Mesodermal cell (in vitro differentiated cells): ENCODE measurements at regions not wholly inside any gene's neighbourhood (a gene's known extent, or its start where the extent isn't known, plus 50 kb on each side); places are given as distances from the start of the nearest gene placed in this dataset.

ENCODE experiments used
- H3K27ac ChIP-seq: 2 replicates; pipeline ENCODE4 v1.7.0; 2013; ENCODE audit warnings: mild to moderate bottlenecking, low read depth, low read length, moderate library complexity; ENCODE audit not compliant: severe bottlenecking
- H3K36me3 ChIP-seq: 2 replicates; pipeline ENCODE4 v1.7.1; 2013; ENCODE audit warnings: mild to moderate bottlenecking, low read length, moderate library complexity; ENCODE audit not compliant: control insufficient read depth, insufficient read depth
- H3K4me1 ChIP-seq: one replicate; pipeline ENCODE4 v1.7.1; 2013; ENCODE audit warnings: mild to moderate bottlenecking, low read length; ENCODE audit not compliant: insufficient read depth, control insufficient read depth, poor library complexity, severe bottlenecking
- H3K4me3 ChIP-seq: 2 replicates; pipeline ENCODE4 v1.7.0; 2013; ENCODE audit warnings: low read length, control low read depth, mild to moderate bottlenecking; ENCODE audit not compliant: insufficient read depth, poor library complexity, severe bottlenecking; ENCODE audit errors: extremely low read depth
- H3K9me3 ChIP-seq: 2 replicates; pipeline ENCODE4 v1.7.1; 2013; ENCODE audit warnings: mild to moderate bottlenecking, low read length, moderate library complexity; ENCODE audit not compliant: control insufficient read depth
- WGBS, 2 experiments: methylation state at CpG; one replicate each; pipeline ENCODE4 v1.1.5; 2013; ENCODE audit warnings: missing lambda C conversion rate in 2 of 2; ENCODE audit not compliant: insufficient coverage in 2 of 2; 5-methylcytosine and 5-hydroxymethylcytosine counted together

GRCh38 chr3:151935446-151935845 is 62.0 kb downstream of the SUCNR1 start:
- no peaks in the 10 kb centered on the region for H3K36me3 ChIP-seq
- WGBS, 2 experiments: 67 to 75% methylated on average over 1 to 2 of the region's 4 CpGs
- H3K4me1 ChIP-seq: no peaks in the 10 kb centered on the region
- no peak overlapping the region for H3K4me3 ChIP-seq
- no peak overlapping the region for H3K27ac ChIP-seq
- no peaks in the 10 kb centered on the region for H3K9me3 ChIP-seq

GRCh38 chr3:151940481-151940880 is 67.0 kb downstream of the SUCNR1 start:
- WGBS, 2 experiments: no CpG with 5 or more reads among the region's 2 CpGs

DNA sequence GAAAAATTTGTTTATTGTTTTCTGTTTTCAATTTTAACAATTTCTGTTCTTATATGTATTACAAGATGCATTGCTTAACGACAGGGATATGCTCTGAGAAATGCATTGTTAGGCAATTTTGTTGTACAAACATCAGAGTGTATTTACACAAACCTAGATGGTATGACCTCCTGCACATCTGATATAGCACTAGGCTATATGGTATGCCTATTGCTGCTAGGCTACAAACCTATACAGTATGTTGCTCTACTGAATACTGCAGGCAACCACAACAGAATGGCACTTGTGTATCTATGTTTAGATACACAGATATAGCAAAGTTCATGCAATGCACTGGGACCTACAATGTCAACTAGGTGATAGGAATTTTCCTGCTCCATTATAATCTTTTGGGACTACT is 70.1 kb downstream of the SUCNR1 start:
- no peaks in the 10 kb centered on the region for H3K4me1 ChIP-seq
- no peaks in the 10 kb centered on the region for H3K36me3 ChIP-seq
- no CpG with 5 or more reads among the region's 1 CpG for WGBS, 2 experiments
- H3K4me3 ChIP-seq: no peak overlapping the region
- no peak overlapping the region for H3K27ac ChIP-seq
- H3K9me3 ChIP-seq: no peaks in the 10 kb centered on the region

More at GRCh38 chr3:151940481-151940880, 67.0 kb downstream of the SUCNR1 start:
- H3K4me3 ChIP-seq: no peak overlapping the region
- H3K9me3 ChIP-seq: no peaks in the 10 kb centered on the region
- H3K4me1 ChIP-seq: no peaks in the 10 kb centered on the region
- H3K36me3 ChIP-seq: no peaks in the 10 kb centered on the region
- H3K27ac ChIP-seq: no peak overlapping the region

DNA sequence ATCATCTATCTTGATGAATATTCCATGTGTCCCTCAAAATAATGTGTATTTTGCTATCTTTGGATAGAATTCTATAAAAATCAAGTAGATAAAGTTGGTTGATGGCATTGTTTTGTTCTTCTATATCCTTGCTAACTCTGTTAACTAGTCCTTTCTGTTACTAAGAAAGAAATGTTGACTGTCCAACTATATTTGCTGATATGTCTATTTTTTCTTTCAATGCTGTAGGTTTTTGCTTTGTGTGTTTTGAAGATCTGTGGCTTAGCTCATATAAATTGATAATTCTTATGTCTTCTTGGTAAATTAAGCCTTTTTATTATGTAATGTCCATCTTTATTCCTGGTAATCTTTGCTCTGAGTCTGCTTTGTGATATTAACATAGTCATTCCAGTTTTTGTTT is 70.9 kb downstream of the SUCNR1 start:
- H3K4me3 ChIP-seq: no peak overlapping the region
- no peak overlapping the region for H3K27ac ChIP-seq
- no peaks in the 10 kb centered on the region for H3K4me1 ChIP-seq
- no peaks in the 10 kb centered on the region for H3K36me3 ChIP-seq
- H3K9me3 ChIP-seq: no peaks in the 10 kb centered on the region

DNA sequence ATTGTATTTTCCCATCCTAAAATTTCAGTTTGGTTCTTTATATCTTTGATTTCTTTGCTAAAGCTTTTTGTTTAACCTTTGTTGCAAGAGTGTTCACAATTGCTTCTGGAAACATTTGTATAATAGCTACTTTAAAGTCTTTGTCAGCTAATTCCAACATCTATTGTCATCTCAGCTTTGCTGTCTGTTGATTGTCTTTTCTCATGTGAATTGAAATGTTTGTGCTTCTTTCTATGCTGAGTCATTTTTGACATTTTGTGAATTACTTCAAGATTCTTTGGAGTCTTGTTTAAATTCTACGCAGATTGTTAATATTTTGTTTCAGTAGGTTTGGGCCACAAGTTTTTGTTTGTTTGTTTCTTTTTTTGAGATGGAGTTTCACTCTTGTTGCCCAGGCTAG is 73.2 kb downstream of the SUCNR1 start:
- Histone ChIP-seq H3K27ac (no peak overlapping the region), H3K4me3 (no peak overlapping the region), H3K4me1 (peaks cover 4% of the 10 kb centered on the region), H3K36me3 (no peaks in the 10 kb centered on the region), H3K9me3 (no peaks in the 10 kb centered on the region)
- WGBS, 2 experiments: 86 to 100% methylated on average over 1 of the region's 1 CpG

DNA sequence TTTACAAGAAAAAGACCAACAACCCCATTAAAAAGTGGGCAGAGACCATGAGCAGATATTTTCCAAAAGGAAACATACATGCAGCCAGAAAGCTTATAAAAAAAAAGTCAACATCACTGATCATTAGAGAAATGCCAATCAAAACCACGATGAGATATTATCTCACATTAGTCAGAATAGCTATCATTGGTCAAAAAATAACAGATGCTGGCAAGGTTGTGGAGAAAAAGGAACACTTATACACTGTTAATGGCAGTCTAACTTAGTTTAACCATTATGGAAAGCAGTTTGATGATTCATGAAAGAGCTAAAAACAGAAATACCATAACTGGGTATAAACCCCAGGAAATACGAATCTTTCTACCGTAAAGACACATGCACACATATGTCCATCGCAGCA is 76.3 kb downstream of the SUCNR1 start:
- H3K27ac ChIP-seq: no peak overlapping the region
- H3K4me3 ChIP-seq: no peak overlapping the region
- no peaks in the 10 kb centered on the region for H3K36me3 ChIP-seq
- H3K9me3 ChIP-seq: no peaks in the 10 kb centered on the region
- WGBS, 2 experiments: 81 to 100% methylated on average over 3 of the region's 4 CpGs
- peaks cover 4% of the 10 kb centered on the region for H3K4me1 ChIP-seq

DNA sequence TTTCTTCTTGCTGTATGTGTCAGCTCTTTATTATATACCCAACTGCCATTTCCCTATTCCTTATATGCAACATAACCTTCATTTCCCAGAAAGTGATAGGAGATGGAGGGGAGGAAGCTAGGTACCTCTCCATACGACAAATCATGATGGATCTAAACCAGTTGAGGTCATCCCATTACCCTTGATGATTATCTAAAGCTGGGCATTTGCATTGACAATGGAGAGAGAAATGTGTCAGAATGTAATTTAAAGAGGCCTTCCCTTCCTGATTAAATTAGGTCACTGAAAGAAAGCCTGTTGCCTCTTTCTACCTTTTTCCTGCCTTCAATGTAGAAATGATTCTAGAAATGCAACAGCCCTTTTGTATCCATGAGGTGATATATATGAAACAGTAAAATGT is 81.9 kb downstream of the SUCNR1 start:
- no peaks in the 10 kb centered on the region for H3K9me3 ChIP-seq
- H3K4me3 ChIP-seq: no peak overlapping the region
- WGBS, 2 experiments: no CpG with 5 or more reads among the region's 1 CpG
- no peaks in the 10 kb centered on the region for H3K36me3 ChIP-seq
- H3K27ac ChIP-seq: no peak overlapping the region
- H3K4me1 ChIP-seq: peaks cover 4% of the 10 kb centered on the region

DNA sequence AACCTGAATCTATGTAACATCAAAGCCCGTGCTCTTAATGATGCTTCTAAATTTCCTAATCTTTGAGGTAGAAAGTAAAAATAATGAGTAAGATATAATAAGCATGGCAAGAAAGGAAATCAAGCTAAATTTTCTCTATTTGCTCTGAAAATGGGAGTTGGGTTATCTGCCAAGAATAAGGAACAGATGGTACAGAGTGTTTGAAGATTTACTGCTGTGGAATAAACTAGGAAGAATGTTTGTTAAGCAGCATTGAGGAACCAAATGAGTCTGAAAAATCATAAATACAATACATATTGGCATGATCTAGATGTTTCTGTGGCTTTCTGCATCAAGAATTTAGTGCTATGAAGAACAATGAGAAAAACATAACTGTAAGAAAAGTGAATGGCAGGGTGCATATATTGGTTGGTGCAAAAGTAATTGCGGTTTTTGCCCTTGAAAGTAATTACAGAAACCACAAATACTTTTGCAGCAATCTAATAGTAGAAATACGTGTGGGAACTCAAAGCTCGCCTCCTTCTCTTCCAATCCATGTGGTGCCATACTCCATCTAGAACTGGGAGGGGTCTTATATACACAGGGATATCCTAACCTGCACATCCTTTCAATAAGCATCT is 87.6 kb downstream of the SUCNR1 start:
- Histone ChIP-seq H3K36me3 (no peaks in the 10 kb centered on the region), H3K4me3 (no peak overlapping the region), H3K4me1 (no peaks in the 10 kb centered on the region), H3K9me3 (no peaks in the 10 kb centered on the region), H3K27ac (no peak overlapping the region)
- WGBS, 2 experiments: 60 to 100% methylated on average over 1 of the region's 4 CpGs

DNA sequence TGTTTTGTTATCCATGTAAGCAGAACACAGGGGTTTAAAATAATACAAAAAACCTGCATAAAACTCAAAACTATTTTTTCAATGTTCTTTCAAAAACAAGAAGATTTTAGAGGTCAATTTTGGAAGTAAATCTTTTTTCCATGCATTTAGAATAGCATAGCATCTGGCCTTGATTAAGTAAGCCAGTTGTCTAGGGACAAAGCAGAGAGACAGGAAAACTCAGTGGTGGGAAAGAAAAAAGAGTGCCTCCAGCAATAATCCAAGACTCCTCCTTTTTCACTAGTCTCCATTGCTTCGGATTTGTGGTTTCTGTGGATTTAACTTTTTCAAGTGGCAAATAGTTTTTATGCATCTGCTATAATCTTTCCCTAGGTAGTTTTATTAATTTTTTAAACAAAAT is 88.9 kb downstream of the SUCNR1 start:
- Histone ChIP-seq H3K4me1 (no peaks in the 10 kb centered on the region), H3K9me3 (peaks cover 5% of the 10 kb centered on the region), H3K4me3 (no peak overlapping the region), H3K27ac (no peak overlapping the region), H3K36me3 (no peaks in the 10 kb centered on the region)
- WGBS, 2 experiments: no CpG with 5 or more reads among the region's 1 CpG

DNA sequence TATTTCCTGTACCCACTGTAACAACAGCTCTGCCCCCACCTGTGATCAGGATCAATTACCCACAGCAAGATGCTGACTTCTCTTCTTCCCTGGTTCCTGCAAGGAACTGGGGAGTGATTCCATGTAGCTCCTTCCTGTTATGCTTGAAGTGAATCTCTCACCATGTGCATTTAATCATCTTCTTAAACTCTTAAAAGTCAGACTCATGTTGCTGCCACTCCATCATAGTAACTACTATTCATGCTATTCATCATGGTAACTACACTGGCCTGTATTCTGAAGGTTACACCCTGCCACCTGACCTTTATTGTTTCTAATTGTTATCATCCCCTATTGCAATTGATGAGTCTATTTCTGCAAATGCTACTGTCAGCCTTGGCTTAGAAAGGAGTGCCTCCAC is 89.5 kb downstream of the SUCNR1 start:
- H3K27ac ChIP-seq: no peak overlapping the region
- H3K4me3 ChIP-seq: no peak overlapping the region
- H3K9me3 ChIP-seq: peaks cover 5% of the 10 kb centered on the region
- H3K36me3 ChIP-seq: no peaks in the 10 kb centered on the region
- H3K4me1 ChIP-seq: no peaks in the 10 kb centered on the region

DNA sequence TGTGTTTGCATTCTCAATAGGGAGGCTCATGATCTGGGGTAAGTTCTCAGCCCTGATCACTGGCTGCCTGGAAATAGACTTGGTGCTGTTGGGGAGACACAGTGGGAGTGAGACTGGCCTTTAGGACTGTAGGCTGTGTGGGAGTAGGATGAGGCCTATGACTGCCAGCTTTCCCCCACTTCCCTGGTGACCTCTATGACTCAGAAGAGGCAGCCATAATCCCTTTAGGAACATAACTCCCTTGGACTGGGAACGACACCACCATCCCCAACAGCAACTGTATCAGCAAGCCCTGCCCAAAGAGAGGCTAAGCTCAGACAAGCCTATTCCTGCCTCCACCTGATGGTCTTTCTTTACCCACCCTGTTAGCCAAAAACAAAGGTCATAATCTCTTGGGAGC is 91.3 kb downstream of the SUCNR1 start:
- no peak overlapping the region for H3K4me3 ChIP-seq
- no peaks in the 10 kb centered on the region for H3K36me3 ChIP-seq
- peaks cover 3% of the 10 kb centered on the region for H3K4me1 ChIP-seq
- H3K9me3 ChIP-seq: peaks cover 5% of the 10 kb centered on the region
- no peak overlapping the region for H3K27ac ChIP-seq
- 83 to 92% methylated on average over 1 of the region's 1 CpG for WGBS, 2 experiments
